Osteoblast (primary cell): ENCODE measurements at regions not wholly inside any gene's neighbourhood (a gene's known extent, or its start where the extent isn't known, plus 50 kb on each side); places are given as distances from the start of the nearest gene placed in this dataset.

Source experiments
- DNase-seq: peaks from one replicate; pipeline ENCODE4 v3.0.0; 2011; ENCODE audit warnings: low spot score, mixed read lengths; ENCODE audit not compliant: insufficient read length; ENCODE audit errors: missing footprints
- H2AFZ ChIP-seq: 2 replicates; pipeline ENCODE4 v1.6.0; 2011; ENCODE audit warnings: mild to moderate bottlenecking, low read length
- H3K27ac ChIP-seq: 2 replicates; pipeline ENCODE4 v1.5.1; 2011; ENCODE audit warnings: mild to moderate bottlenecking, low read depth, low read length, moderate library complexity
- H3K27me3 ChIP-seq: 2 replicates; pipeline ENCODE4 v1.6.0; 2012; ENCODE audit warnings: mild to moderate bottlenecking, control low read depth, inconsistent platforms, low read length, moderate library complexity; ENCODE audit not compliant: insufficient read depth
- H3K36me3 ChIP-seq: 2 replicates; pipeline ENCODE4 v1.5.1; 2011; ENCODE audit warnings: mild to moderate bottlenecking, low read length, control low read depth, moderate library complexity; ENCODE audit not compliant: insufficient read depth
- H3K4me1 ChIP-seq: 2 replicates; pipeline ENCODE4 v1.5.1; 2011; ENCODE audit warnings: mild to moderate bottlenecking, low read length, control low read depth, moderate library complexity; ENCODE audit not compliant: insufficient read depth
- H3K4me2 ChIP-seq: 2 replicates; pipeline ENCODE4 v1.6.0; 2011; ENCODE audit warnings: mild to moderate bottlenecking, low read length; ENCODE audit not compliant: insufficient read depth
- H3K4me3 ChIP-seq: fragments of 200-600 bp; sonication (generic); 3 replicates; pipeline ENCODE4 v1.5.1; 2012; ENCODE audit warnings: mild to moderate bottlenecking, low read length, inconsistent platforms; ENCODE audit not compliant: insufficient read depth
- H3K79me2 ChIP-seq: 2 replicates; pipeline ENCODE4 v1.6.0; 2012; ENCODE audit warnings: mild to moderate bottlenecking, low read length, control low read depth, inconsistent platforms; ENCODE audit not compliant: insufficient read depth
- H3K9me3 ChIP-seq: 2 replicates; pipeline ENCODE4 v1.5.1; 2011; ENCODE audit warnings: low read depth, low read length, control low read depth
- H4K20me1 ChIP-seq: 2 replicates; pipeline ENCODE4 v1.6.0; 2012; ENCODE audit warnings: mild to moderate bottlenecking, low read length, control low read depth; ENCODE audit not compliant: insufficient read depth
- CTCF ChIP-seq: IDR thresholded peaks from 2 replicates; pipeline ENCODE4 v1.5.1; 2011; ENCODE audit warnings: mild to moderate bottlenecking, low read depth, low read length, moderate library complexity; ENCODE audit errors: extremely low read depth

- no peak for DNase-seq
- Histone ChIP-seq H3K4me3 (no peak overlapping the region), H3K79me2 (no peaks in the 10 kb centered on the region), H4K20me1 (no peaks in the 10 kb centered on the region), H3K9me3 (no peaks in the 10 kb centered on the region), H3K27ac (no peak overlapping the region), H3K27me3 (no peaks in the 10 kb centered on the region), H2AFZ (no peak overlapping the region), H3K36me3 (no peaks in the 10 kb centered on the region), H3K4me1 (no peaks in the 10 kb centered on the region), H3K4me2 (no peak overlapping the region)
- TF ChIP-seq CTCF = no peak
These were observed 113.4 kb upstream of the TCERG1L start for GRCh38 chr10:131424836-131425491.

GRCh38 chr10:131425752-131426533, 114.4 kb upstream of the TCERG1L start:
- Histone ChIP-seq H3K4me2 (no peak overlapping the region), H3K79me2 (no peaks in the 10 kb centered on the region), H2AFZ (no peak overlapping the region), H3K4me3 (no peak overlapping the region), H3K27ac (no peak overlapping the region), H3K36me3 (no peaks in the 10 kb centered on the region), H3K27me3 (no peaks in the 10 kb centered on the region), H3K9me3 (no peaks in the 10 kb centered on the region), H4K20me1 (no peaks in the 10 kb centered on the region), H3K4me1 (no peaks in the 10 kb centered on the region)
- no peak for DNase-seq
- no peak for TF ChIP-seq CTCF

GRCh38 chr10:131426534-131426898, 115.0 kb upstream of the TCERG1L start:
- no peaks in the 10 kb centered on the region for H3K27me3 ChIP-seq
- no peaks in the 10 kb centered on the region for H4K20me1 ChIP-seq

More at GRCh38 chr10:131426534-131426898, 115.0 kb upstream of the TCERG1L start:
- Histone ChIP-seq H3K36me3 (no peaks in the 10 kb centered on the region), H3K79me2 (no peaks in the 10 kb centered on the region), H3K4me2 (no peak overlapping the region), H2AFZ (no peak overlapping the region), H3K9me3 (no peaks in the 10 kb centered on the region), H3K4me1 (no peaks in the 10 kb centered on the region), H3K4me3 (no peak overlapping the region), H3K27ac (no peak overlapping the region)
- no peak for DNase-seq
- no peak for TF ChIP-seq CTCF
